Head of caudate nucleus (tissue), 42 donors: ENCODE measurements at regions not wholly inside any gene's neighbourhood (a gene's known extent, or its start where the extent isn't known, plus 50 kb on each side); places are given as distances from the start of the nearest gene placed in this dataset.

Source experiments
- DNase-seq, 42 donors: peaks; one replicate each; pipeline versions ENCODE4 v3.0.0 to v3.0.0-alpha.2; 2020 to 2021; ENCODE audit warnings: mixed read lengths in 7 of 42
- intact Hi-C: fragments of 100-400 bp; cut with DNase I; formaldehyde crosslinking; loops from one replicate; pipeline ENCODE4 v1.15.0; 2022

- DNase-seq: no peak
- intact Hi-C loops: no loop called here
Observed at GRCh38 chr22:27431081-27431480, 370.5 kb downstream of the MN1 start.

- intact Hi-C loops: no loop called here
- no peak for DNase-seq
Observed at GRCh38 chr22:27431896-27432295, 369.7 kb downstream of the MN1 start.

DNA sequence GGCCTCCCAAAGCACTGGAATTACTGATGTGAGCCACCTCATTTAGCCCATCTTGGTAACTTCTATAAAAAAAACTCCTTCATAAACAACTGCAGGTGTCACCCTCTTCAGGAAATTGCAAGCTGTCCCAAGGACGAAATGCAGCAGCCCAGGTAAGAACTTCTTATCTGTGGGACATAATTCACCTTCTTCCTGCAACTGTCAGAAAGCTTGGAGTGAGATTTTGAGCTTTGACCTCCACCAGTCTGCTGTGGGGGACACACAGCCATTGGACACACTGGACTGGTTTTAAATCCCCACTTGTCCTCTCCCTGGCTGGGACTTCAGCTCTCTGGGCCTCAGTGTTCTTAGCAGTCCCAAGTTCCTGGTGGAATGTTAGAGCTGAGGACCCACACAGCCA, 368.5 kb downstream of the MN1 start:
- intact Hi-C loops: no loop called here

DNA sequence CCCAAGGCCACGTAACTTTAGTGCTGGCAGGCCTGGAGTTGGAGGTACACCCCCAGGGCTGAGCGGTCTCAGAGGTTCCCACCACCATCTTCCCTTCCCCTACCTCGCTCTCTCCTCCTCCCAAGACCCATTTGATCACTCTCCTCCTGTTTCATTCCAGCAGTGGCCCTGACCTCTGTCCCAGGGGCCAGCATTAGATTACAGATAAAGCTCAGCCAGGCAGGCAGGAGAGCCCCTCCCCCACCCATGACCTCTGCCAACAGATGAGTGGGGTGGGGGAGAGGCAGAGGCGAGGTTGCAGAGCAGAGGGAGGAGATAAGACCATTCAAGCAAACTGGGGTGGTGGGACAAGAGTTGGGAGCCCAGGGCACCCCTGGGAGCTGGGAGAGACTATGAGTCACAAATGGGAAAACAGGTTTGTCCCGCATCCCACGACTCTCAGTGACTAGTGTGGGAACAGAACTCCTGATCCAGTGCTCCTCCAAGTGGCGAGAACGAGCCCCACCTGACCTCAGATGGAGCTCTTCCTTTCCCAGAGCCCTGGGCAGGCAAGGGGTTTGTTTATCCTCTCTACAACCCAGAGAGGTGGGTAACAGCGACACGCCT, 367.9 kb downstream of the MN1 start:
- intact Hi-C loops: no loop called here
- DNase-seq: peak in 11 of 42 donors; percentile 10 to 65 (median 23)

More for the DNA sequence above, 368.5 kb downstream of the MN1 start:
- no peak for DNase-seq

- intact Hi-C loops: no loop called here
- DNase-seq: no peak
Observed at GRCh38 chr22:27434898-27435297, 366.7 kb downstream of the MN1 start.

DNA sequence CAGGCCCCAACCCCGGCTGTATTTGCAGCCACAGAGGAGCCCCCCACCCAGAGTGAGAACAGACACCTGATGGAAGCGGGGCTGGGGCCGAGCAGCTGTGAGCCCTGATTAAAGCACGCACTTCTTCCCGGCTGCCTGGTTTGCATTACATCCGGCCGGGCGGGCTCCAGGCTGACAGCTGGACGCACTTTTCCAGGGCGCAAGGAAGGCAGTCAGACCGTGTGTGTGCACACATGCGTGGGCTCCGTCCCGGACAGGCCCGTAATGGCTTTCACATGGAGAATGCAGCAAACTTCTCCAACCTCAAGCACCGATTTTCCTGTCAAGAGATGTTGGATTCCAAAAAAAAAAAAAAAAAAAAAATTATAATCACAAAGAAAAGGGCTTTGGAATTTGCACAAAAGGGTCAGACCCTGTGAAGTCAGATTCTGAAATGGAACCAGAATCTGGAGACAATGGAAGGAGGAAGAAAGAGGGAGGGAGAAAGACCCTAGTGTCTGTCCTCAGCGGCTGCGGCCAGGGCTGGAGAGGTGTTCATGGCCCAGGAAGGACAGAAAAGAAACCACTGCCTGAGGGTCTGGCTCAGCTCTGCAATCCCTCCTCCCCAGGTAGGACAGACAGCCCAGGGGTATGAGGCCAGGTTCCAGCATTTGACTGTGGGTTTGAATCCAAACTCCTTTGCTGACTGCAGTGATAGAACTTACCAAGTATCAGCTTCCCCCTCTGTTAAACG, 365.5 kb downstream of the MN1 start:
- intact Hi-C loops: no loop called here
- DNase-seq: peak in 1 of 42 donors; percentile 16

DNA sequence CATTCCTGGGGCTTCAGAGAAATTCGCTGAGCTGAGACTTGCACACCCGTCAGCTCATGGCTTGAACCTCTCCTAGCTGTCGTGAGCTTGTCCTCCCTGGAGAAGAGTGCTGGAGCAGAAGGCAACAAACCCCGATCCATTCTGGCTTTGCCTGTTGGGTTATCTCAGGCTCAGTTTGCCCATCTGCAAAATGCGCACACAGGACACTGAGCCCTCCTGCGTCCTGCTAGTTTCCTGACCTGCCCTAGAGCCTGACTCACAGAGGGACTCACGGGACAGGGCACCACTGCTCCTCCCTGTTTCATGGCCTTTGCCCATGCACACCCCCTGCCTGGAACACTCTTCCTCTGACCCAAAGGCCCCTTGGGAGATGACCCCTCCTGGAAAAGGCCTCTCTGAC, 365.0 kb downstream of the MN1 start:
- intact Hi-C loops: no loop called here

GRCh38 chr22:27437570-27437969, 364.0 kb downstream of the MN1 start:
- DNase-seq: no peak
- intact Hi-C loops: no loop called here

More for the DNA sequence above, 365.0 kb downstream of the MN1 start:
- DNase-seq: no peak

GRCh38 chr22:27438271-27438980, 363.1 kb downstream of the MN1 start:
- DNase-seq: peak in 35 of 42 donors; percentile 10 to 68 (median 39)
- intact Hi-C loops: no loop called here

GRCh38 chr22:27439131-27439530, 362.4 kb downstream of the MN1 start:
- intact Hi-C loops: no loop called here
- DNase-seq: no peak

DNA sequence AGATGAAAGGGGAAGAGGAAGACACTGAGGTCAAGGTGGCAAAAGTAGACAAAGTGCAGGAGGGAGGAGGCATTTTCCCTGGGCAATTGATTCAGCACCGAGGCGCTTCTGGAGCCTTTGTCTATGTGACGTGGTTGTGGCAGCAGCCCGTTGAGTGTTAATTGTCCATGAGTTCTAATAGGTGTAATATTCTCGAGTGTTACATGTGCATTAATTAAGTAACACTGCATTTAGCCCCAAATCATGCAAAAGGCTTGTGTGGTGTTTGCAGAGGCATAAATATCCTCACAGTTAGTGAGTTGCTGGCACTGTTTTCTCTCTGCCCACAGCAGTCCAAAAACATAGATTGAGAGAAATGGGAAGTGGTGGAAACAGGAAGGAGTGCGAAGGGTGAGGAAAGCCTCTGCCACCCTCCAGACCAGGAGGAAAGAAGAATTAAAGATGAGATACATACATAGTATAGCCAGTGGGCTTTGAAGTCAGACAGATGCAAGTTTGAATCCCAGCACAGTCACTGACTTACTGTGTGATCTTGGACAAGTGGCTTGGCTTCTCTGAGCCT, 361.2 kb downstream of the MN1 start:
- no peak for DNase-seq
- intact Hi-C loops: no loop called here

- no peak for DNase-seq
- intact Hi-C loops: no loop called here
Observed at GRCh38 chr22:27441706-27442475, 359.7 kb downstream of the MN1 start.

DNA sequence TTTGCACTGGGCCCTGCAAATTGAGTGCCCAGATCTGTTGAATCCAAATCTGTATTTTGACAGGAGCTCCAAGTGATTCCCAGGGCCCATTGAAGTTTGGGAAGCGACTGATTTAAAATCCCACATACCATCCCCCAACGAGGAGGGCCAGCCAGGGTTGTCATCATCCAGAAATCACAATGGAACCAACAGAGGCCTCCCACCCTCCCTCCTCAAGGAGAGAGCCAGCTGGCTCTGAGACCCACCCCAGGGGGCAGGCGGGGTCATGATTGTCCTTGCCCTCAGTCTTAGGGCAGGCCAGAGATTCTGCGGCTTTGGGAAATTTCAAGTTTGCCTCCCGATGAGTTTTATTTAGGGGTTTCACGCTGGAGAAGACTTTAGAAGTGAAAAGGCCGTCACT, 358.2 kb downstream of the MN1 start:
- no peak for DNase-seq
- intact Hi-C loops: no loop called here

- intact Hi-C loops: no loop called here
- DNase-seq: no peak
Observed at GRCh38 chr22:27445881-27446280, 355.7 kb downstream of the MN1 start.

GRCh38 chr22:27447289-27447688, 354.3 kb downstream of the MN1 start:
- intact Hi-C loops: no loop called here

GRCh38 chr22:27450448-27450847, 351.1 kb downstream of the MN1 start:
- DNase-seq: no peak
- intact Hi-C loops: no loop called here

More at GRCh38 chr22:27447289-27447688, 354.3 kb downstream of the MN1 start:
- no peak for DNase-seq

DNA sequence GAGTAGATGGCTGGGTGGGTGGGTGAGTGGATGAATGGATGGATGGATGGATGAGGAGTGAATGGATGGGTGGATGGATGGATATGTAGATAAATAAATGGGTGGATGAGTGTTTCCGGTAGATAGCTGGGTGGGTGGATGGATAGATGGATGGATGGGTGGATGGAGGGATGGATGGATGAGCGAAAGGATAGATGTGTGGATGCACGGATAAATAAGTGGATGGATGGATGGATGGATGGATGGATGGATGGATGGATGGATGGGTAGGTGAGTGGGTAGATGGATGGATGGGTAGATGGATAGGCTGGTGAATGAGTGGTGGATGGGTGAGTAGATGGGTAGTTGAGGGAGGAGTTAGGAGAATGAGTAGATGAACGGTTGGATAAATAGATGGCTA, 349.3 kb downstream of the MN1 start:
- DNase-seq: no peak
- intact Hi-C loops: no loop called here

DNA sequence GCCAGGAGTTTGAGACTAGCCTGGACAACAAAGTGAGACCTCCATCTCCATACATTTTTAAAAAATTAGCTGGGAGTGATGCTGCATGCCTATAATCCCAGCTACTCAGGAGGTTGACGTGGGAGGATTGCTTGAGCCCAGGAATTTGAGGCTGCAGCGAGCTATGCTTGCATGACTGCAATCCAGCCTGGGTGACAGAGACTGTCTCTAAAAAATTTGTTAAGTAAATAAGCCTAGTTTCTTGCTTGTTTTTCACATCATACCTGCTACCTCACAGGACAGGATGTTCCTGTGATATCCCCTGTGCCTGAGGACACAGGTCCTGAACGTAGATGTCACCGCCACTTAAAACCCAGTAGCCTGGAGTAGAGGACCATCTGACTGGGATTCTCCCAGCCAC, 348.6 kb downstream of the MN1 start:
- intact Hi-C loops: no loop called here
- DNase-seq: no peak

DNA sequence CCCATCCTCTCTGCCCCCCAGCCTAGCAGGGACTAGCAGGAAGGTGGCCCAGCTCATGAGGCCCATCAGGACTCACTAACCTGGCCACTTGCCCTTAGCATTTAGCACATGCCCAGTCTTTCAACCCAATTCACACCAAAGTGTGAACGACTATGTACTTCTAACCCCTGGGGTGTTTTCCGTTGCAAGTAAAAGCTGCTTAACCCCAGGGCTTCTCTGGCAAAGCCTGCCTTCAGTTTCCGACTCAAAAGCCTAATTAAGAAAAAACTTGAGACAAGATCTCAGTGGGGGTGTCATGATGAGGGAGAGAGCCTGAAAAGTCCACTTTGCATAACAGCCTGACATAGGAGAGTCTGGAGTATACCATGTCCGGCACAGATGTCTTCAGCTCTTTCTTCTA, 347.8 kb downstream of the MN1 start:
- no peak for DNase-seq
- intact Hi-C loops: no loop called here
